Gastroesophageal sphincter (tissue), 3 donors: ENCODE measurements at regions not wholly inside any gene's neighbourhood (a gene's known extent, or its start where the extent isn't known, plus 50 kb on each side); places are given as distances from the start of the nearest gene placed in this dataset.

ENCODE experiments used
- CTCF ChIP-seq, 4 experiments: fragments of 200-600 bp in 2 of 4; fragments of 450-650 bp in 2 of 4; sonication (generic) in 1 of 4; IDR thresholded peaks; one replicate each; pipeline ENCODE4 v1.5.1; 2017 to 2019; ENCODE audit warnings: antibody characterized with exemption in 4 of 4, mild to moderate bottlenecking in 2 of 4, moderate library complexity in 2 of 4
- POLR2A ChIP-seq, 2 donors: fragments of 450-650 bp; IDR thresholded peaks; one replicate each; pipeline ENCODE4 v1.6.1; 2017; ENCODE audit warnings: antibody characterized with exemption in 2 of 2, mild to moderate bottlenecking in 2 of 2, moderate library complexity in 1 of 2

GRCh38 chrX:36804066-36804465 is 204.1 kb upstream of the FAM47C start:
- no peak for TF ChIP-seq CTCF (IDR thresholded peaks at IDR 0.05)
- TF ChIP-seq POLR2A (IDR thresholded peaks at IDR 0.05): no peak
